Liver (tissue), 3 donors: ENCODE measurements at regions not wholly inside any gene's neighbourhood (a gene's known extent, or its start where the extent isn't known, plus 50 kb on each side); places are given as distances from the start of the nearest gene placed in this dataset.

ENCODE experiments used
- GABPA ChIP-seq, 2 donors: IDR thresholded peaks in 1 of 2; conservative IDR thresholded peaks in 1 of 2; 2 replicates each; pipeline ENCODE4 v1.6.1; 2016; ENCODE audit warnings: antibody characterized with exemption in 2 of 2, mild to moderate bottlenecking in 1 of 2, moderate library complexity in 1 of 2
- RXRA ChIP-seq, 2 donors: IDR thresholded peaks; 2 replicates each; pipeline ENCODE4 v1.6.1; 2017 to 2018; ENCODE audit warnings: antibody characterized with exemption in 2 of 2, mild to moderate bottlenecking in 1 of 2
- TF ChIP-seq, protein P1 (sequence below): fragments of 150-350 bp; IDR thresholded peaks from 2 replicates; pipeline ENCODE4 v1.5.1; 2017; ENCODE audit warnings: improper control_type of control experiment, low read depth, low read length; ENCODE audit not compliant: missing input control
- donor health status: healthy.
- donor health status: healthy.

DNA sequence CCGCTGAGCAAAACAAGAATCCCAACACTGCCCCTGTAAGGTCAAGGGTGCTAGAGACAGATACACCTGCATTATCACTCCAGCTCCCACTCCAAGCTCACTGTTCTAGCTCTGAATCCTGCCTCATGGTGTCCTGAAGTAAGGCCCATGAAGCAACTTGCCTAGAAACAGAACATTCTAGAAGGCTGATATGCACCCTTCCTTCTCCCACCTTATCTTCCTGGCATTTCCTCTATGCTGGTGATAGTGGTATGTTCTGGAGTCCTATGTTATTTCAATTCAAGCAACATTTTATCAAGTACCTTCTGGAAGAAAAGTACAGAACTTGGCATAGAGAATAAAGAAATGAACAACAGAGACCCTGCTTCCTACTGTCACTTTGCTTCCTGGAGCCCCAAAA is 317.1 kb upstream of the KAZN start:
- TF ChIP-seq, protein P1, sequence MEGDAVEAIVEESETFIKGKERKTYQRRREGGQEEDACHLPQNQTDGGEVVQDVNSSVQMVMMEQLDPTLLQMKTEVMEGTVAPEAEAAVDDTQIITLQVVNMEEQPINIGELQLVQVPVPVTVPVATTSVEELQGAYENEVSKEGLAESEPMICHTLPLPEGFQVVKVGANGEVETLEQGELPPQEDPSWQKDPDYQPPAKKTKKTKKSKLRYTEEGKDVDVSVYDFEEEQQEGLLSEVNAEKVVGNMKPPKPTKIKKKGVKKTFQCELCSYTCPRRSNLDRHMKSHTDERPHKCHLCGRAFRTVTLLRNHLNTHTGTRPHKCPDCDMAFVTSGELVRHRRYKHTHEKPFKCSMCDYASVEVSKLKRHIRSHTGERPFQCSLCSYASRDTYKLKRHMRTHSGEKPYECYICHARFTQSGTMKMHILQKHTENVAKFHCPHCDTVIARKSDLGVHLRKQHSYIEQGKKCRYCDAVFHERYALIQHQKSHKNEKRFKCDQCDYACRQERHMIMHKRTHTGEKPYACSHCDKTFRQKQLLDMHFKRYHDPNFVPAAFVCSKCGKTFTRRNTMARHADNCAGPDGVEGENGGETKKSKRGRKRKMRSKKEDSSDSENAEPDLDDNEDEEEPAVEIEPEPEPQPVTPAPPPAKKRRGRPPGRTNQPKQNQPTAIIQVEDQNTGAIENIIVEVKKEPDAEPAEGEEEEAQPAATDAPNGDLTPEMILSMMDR: no peak
- TF ChIP-seq GABPA (IDR thresholded peaks at IDR 0.05 in 1 of 2, conservative IDR thresholded peaks at IDR 0.05 in 1 of 2) (no peak), RXRA (IDR thresholded peaks at IDR 0.05) (no peak)
